LNCAP (cell line): ENCODE measurements at regions not wholly inside any gene's neighbourhood (a gene's known extent, or its start where the extent isn't known, plus 50 kb on each side); places are given as distances from the start of the nearest gene placed in this dataset.

ENCODE experiments used
- CTCF ChIP-seq: fragments of 450-650 bp; IDR thresholded peaks from 2 replicates; pipeline ENCODE4 v1.5.1; 2017; ENCODE audit warnings: mild to moderate bottlenecking

DNA sequence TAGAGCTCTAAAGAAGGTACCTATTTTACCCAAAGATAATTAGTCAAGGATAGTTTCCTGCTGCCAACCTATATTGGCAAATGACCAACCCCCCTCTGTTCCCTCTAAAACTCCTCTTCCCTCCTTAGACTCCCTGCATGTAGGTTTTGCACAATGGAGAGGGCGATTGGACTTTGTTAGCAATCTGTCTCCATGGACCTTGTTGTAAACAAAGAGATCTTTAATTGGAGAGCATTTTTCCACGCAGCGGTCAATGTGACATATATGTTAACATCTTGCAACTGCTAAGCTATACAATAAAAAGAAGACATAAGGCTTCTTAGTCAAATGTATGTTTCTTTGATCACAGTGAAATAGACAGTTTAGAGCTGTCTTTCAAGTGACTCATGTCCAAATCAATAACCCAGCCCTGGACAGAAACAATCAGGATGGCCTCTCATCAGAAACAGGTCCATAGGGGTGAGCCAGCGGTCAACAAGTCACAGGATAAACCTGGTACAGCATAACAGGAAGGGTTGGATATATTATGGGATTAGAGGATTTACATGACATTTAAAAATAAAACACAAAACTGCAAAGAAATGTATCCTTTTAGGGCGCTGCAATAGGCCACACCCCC lies 69.7 kb upstream of the UBL3 start:
- TF ChIP-seq CTCF, result no peak

DNA sequence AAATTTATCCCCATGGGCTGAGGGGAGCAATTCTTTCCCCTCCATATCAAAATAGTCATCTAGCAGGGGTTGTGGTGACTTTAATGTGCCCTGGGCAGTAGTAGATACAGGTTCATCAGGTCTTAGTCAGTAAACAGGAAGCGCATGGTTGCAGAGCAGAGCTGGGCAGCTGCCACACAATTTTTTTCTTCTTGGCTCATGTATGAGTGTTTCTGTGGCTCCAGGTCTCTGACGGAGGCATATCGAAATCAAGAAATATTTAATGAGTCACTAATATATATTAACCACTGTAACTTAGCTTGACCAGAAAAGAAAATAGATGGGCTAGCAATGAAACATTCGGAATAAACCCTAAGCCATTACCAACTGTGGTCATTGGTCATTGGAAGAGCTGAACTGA lies 68.4 kb upstream of the UBL3 start:
- TF ChIP-seq CTCF, result no peak

DNA sequence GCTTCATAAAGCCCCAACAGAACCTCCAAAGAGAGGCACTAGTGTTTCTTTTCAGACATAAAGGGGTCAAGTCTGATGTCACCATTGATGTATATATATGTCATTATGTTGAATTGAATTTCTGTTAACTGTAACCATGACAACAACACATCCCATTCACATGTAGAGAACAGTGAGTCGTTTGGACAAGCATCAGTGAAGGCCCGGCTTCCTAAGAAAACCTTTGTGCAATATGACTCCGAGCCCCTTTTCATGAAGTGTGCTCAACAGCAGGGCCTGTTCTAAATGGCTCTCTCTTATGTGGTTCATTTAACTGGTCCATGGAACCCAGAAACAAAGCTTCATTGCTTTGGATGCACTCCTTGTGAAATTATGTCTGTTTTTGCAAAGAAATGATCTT lies 67.2 kb upstream of the UBL3 start:
- no peak for TF ChIP-seq CTCF

DNA sequence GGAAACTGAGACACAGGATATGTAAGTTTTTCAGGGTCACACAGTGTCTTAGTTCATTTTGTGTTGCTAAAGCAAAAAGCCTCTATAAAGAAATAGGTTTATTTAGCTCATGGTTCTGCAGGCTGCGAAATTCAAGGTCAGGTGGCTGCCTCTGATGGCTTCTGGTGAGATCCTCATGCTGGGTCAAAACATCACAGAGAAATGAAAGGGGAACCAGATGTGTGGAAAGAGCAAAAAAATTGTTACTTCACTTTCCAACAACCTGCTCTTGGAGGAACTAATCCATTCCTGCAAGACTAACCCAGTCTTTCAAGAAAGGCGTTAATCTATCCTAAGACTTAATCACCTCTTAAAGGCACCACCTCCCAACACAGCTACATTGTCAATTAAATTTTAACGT lies 64.2 kb upstream of the UBL3 start:
- TF ChIP-seq CTCF, result no peak

GRCh38 chr13:29911781-29912418 lies 61.5 kb upstream of the UBL3 start:
- TF ChIP-seq CTCF, result no peak

- no peak for TF ChIP-seq CTCF
Measured at GRCh38 chr13:29909975-29910674, 59.7 kb upstream of the UBL3 start.

- TF ChIP-seq CTCF, result no peak
Measured at GRCh38 chr13:29909081-29909730, 58.8 kb upstream of the UBL3 start.
